Adrenal gland (tissue), 9 donors: ENCODE measurements at regions not wholly inside any gene's neighbourhood (a gene's known extent, or its start where the extent isn't known, plus 50 kb on each side); places are given as distances from the start of the nearest gene placed in this dataset.

Experiments
- DNase-seq, 7 donors: peaks; one replicate each; pipeline ENCODE4 v3.0.0-alpha.2; 2019 to 2020
- H3K27ac ChIP-seq, 5 donors: fragments of 200-600 bp; sonication (generic) in 4 of 5; 1 replicate in 3 of 5; 2 replicates in 2 of 5; pipeline versions ENCODE4 v1.5.1 to v1.8.0; 2016 to 2020; ENCODE audit warnings: mild to moderate bottlenecking in 1 of 5
- H3K27me3 ChIP-seq: fragments of 200-600 bp; 2 replicates; pipeline ENCODE4 v1.8.0; 2021
- H3K36me3 ChIP-seq, 2 donors: fragments of 200-600 bp; replicated peaks in 1 of 2; 1 replicate in 1 of 2; 2 replicates in 1 of 2; pipeline versions ENCODE4 v1.5.1 to v1.8.0; 2018 to 2022
- H3K4me1 ChIP-seq, 2 donors: fragments of 200-600 bp; replicated peaks in 1 of 2; 1 replicate in 1 of 2; 2 replicates in 1 of 2; pipeline versions ENCODE4 v1.5.1 to v1.8.0; 2018 to 2021
- H3K4me3 ChIP-seq, 4 donors: fragments of 200-600 bp; sonication (generic) in 3 of 4; one replicate each; pipeline ENCODE4 v1.5.1; 2016 to 2018
- H3K9me3 ChIP-seq, 3 donors: fragments of 200-600 bp; sonication (generic) in 1 of 3; replicated peaks in 1 of 3; 1 replicate in 2 of 3; 2 replicates in 1 of 3; pipeline versions ENCODE4 v1.5.1 to v1.8.0; 2016 to 2021
- CTCF ChIP-seq, 6 experiments: fragments of 450-650 bp in 4 of 6; fragments of 200-600 bp in 2 of 6; sonication (generic) in 1 of 6; IDR thresholded peaks; 1 replicate in 5 of 6; 2 replicates in 1 of 6; pipeline versions ENCODE4 v1.5.1 to v1.8.0; 2016 to 2021; ENCODE audit warnings: antibody characterized with exemption in 6 of 6, mild to moderate bottlenecking in 2 of 6, moderate library complexity in 1 of 6
- POLR2A ChIP-seq, 2 donors: fragments of 450-650 bp; IDR thresholded peaks; one replicate each; pipeline ENCODE4 v1.6.1; 2017; ENCODE audit warnings: antibody characterized with exemption in 2 of 2, mild to moderate bottlenecking in 2 of 2, moderate library complexity in 1 of 2
- WGBS, 4 donors: extraction: QIAGEN DNeasy Blood & Tissue Kit in 2 of 4; methylation state at CpG; one replicate each; pipeline versions ENCODE4 v1.1.5 to v1.1.7; 2013 to 2017; 5-methylcytosine and 5-hydroxymethylcytosine counted together
- intact Hi-C, 2 donors: fragments of 100-400 bp; cut with DNase I; formaldehyde crosslinking; loops; one replicate each; pipeline versions ENCODE4 v1.14.1 to v1.15.0; 2022 to 2023
- donor health status: healthy with polysubstance abuse.
- donor health status: Bipolar disorder and iron deficiency.
- donor health status: DM: yes; HTN: yes; CAD: no.
- donor health status: DM: no; HTN: no; CAD: no.
- donor health status: DM: no; HTN: no; CAD: no.

GRCh38 chr5:90311401-90311800 lies 98.2 kb downstream of the CETN3 start:
- Histone ChIP-seq H3K4me3 (no peak overlapping the region), H3K9me3 (no peaks in the 10 kb centered on the region), H3K4me1 (no peaks in the 10 kb centered on the region), H3K27me3 (no peaks in the 10 kb centered on the region), H3K36me3 (no peaks in the 10 kb centered on the region), H3K27ac (no peak overlapping the region)
- 48 to 73% (median 56%) methylated on average over 4 of the region's 4 CpGs for WGBS, 4 donors
- TF ChIP-seq CTCF (IDR thresholded peaks at IDR 0.05): no peak
- TF ChIP-seq POLR2A (IDR thresholded peaks at IDR 0.05): no peak
- intact Hi-C loops: no loop called here
- DNase-seq: no peak

- intact Hi-C loops: no loop called here
- TF ChIP-seq POLR2A (IDR thresholded peaks at IDR 0.05): no peak
- Histone ChIP-seq H3K36me3 (no peaks in the 10 kb centered on the region), H3K27ac (no peak overlapping the region), H3K27me3 (no peaks in the 10 kb centered on the region), H3K4me3 (no peak overlapping the region), H3K9me3 (no peaks in the 10 kb centered on the region), H3K4me1 (no peaks in the 10 kb centered on the region)
- no peak for DNase-seq
- 49 to 68% (median 62%) methylated on average over 4 of the region's 4 CpGs for WGBS, 4 donors
Measured at GRCh38 chr5:90308787-90309585, 100.6 kb downstream of the CETN3 start.

DNA sequence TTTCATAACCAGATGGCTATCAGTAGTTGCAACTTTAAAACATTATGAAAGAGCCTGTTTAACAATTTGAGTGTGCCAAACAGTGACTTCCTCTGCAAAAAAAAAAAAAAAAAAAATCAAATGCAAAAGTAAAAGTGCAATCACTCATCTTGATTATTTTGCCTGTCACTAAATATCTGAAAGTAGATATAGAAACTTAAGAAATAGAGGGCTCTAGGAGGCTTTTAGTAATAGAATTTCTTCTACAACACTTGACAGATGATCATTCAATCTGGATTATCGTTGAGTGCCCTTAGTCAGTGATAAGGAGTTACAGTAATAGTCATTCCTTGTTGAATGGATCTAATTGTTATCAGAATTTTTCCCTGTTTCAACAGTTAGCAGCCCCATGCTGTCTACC lies 101.8 kb downstream of the CETN3 start:
- Histone ChIP-seq H3K9me3 (no peaks in the 10 kb centered on the region), H3K27me3 (no peaks in the 10 kb centered on the region), H3K4me3 (no peak overlapping the region), H3K27ac (no peak overlapping the region), H3K4me1 (no peaks in the 10 kb centered on the region), H3K36me3 (no peaks in the 10 kb centered on the region)
- no peak for DNase-seq
- intact Hi-C loops: no loop called here
- WGBS, 4 donors: 28 to 38% (median 36%) methylated on average over 1 of the region's 1 CpG
- no peak for TF ChIP-seq CTCF (IDR thresholded peaks at IDR 0.05)
- TF ChIP-seq POLR2A (IDR thresholded peaks at IDR 0.05): no peak

DNA sequence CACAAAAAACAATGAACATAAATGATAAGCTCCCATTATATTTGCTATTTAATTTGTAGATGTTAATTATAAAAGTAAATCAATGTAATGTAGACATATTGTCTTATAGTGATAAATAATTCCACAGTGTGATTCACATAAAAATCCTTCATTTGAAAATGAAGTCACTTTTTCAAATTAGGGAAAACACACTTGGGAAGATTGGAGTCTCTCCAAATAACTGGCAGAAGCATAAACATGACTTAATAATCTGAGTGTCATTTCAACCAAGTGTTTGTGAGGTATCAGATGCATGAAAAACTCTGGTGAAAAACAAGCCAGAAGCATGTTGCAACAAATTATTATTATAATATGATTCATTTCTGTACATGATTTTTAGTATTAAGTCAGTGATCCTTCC lies 102.2 kb downstream of the CETN3 start:
- Histone ChIP-seq H3K4me3 (no peak overlapping the region), H3K4me1 (no peaks in the 10 kb centered on the region), H3K36me3 (no peaks in the 10 kb centered on the region), H3K27me3 (no peaks in the 10 kb centered on the region), H3K9me3 (no peaks in the 10 kb centered on the region), H3K27ac (no peak overlapping the region)
- intact Hi-C loops: no loop called here
- DNase-seq: no peak
- TF ChIP-seq CTCF (IDR thresholded peaks at IDR 0.05) (no peak), POLR2A (IDR thresholded peaks at IDR 0.05) (no peak)

- intact Hi-C loops: no loop called here
- no peaks in the 10 kb centered on the region for H3K9me3 ChIP-seq
- no peak for TF ChIP-seq CTCF (IDR thresholded peaks at IDR 0.05)
- no peak for TF ChIP-seq POLR2A (IDR thresholded peaks at IDR 0.05)
Measured at GRCh38 chr5:90306613-90307012, 102.9 kb downstream of the CETN3 start.

More at GRCh38 chr5:90306613-90307012, 102.9 kb downstream of the CETN3 start:
- no peaks in the 10 kb centered on the region for H3K4me1 ChIP-seq
- no peak overlapping the region for H3K4me3 ChIP-seq
- no peaks in the 10 kb centered on the region for H3K27me3 ChIP-seq
- no peaks in the 10 kb centered on the region for H3K36me3 ChIP-seq
- DNase-seq: no peak
- no peak overlapping the region for H3K27ac ChIP-seq
